GM06990 (cell line): ENCODE measurements at regions not wholly inside any gene's neighbourhood (a gene's known extent, or its start where the extent isn't known, plus 50 kb on each side); places are given as distances from the start of the nearest gene placed in this dataset.
"Not testable (repeated sequence)": the region's sequence is repeated elsewhere in the genome, so short reads cannot be mapped to it uniquely, and the experiment has no call there.

Experiments used
- DNase-seq: peaks from one replicate; pipeline ENCODE4 v3.0.0-alpha.2; 2011; ENCODE audit not compliant: insufficient read length; ENCODE audit errors: extremely low read depth
- H3K27me3 ChIP-seq: replicated peaks from 2 replicates; pipeline ENCODE4 v1.6.0; 2011; ENCODE audit warnings: low read length; ENCODE audit not compliant: control insufficient read depth, insufficient read depth
- H3K36me3 ChIP-seq: 2 replicates; pipeline ENCODE4 v1.5.1; 2011; ENCODE audit warnings: low read length; ENCODE audit not compliant: control insufficient read depth, insufficient read depth
- H3K4me3 ChIP-seq: replicated peaks from 2 replicates; pipeline ENCODE4 v1.5.1; 2011; ENCODE audit warnings: low read depth, mild to moderate bottlenecking, control low read depth, low read length
- CTCF ChIP-seq: IDR thresholded peaks from 2 replicates; pipeline ENCODE4 v1.5.1; 2011; ENCODE audit warnings: low read length, control low read depth, mild to moderate bottlenecking, inconsistent platforms; ENCODE audit not compliant: insufficient read depth, poor library complexity, severe bottlenecking

GRCh38 chr10:65234261-65234660 lies 1691.6 kb upstream of the LRRTM3 start:
- Histone ChIP-seq H3K4me3 (no peak overlapping the region), H3K27me3 (no peaks in the 10 kb centered on the region), H3K36me3 (no peaks in the 10 kb centered on the region)
- TF ChIP-seq CTCF: no peak
- DNase-seq: no peak

- no peak for DNase-seq
- no peak overlapping the region for H3K4me3 ChIP-seq
- H3K27me3 ChIP-seq: no peaks in the 10 kb centered on the region
- TF ChIP-seq CTCF: no peak
- H3K36me3 ChIP-seq: no peaks in the 10 kb centered on the region
Measured at GRCh38 chr10:65235266-65235665, 1690.6 kb upstream of the LRRTM3 start.

GRCh38 chr10:65235846-65236245 lies 1690.0 kb upstream of the LRRTM3 start:
- Histone ChIP-seq H3K36me3 (no peaks in the 10 kb centered on the region), H3K4me3 (no peak overlapping the region), H3K27me3 (no peaks in the 10 kb centered on the region)
- DNase-seq: no peak
- no peak for TF ChIP-seq CTCF

- no peak for TF ChIP-seq CTCF
- Histone ChIP-seq H3K36me3 (no peaks in the 10 kb centered on the region), H3K27me3 (no peaks in the 10 kb centered on the region), H3K4me3 (no peak overlapping the region)
- DNase-seq: no peak
Measured at GRCh38 chr10:65265451-65265954, 1660.3 kb upstream of the LRRTM3 start.

- H3K27me3 ChIP-seq, DNase-seq, H3K4me3 ChIP-seq, H3K36me3 ChIP-seq: not testable (repeated sequence)
Measured at GRCh38 chr10:65269551-65269950, 1656.3 kb upstream of the LRRTM3 start.

GRCh38 chr10:65270969-65271368 lies 1654.9 kb upstream of the LRRTM3 start:
- Histone ChIP-seq H3K36me3 (no peaks in the 10 kb centered on the region), H3K27me3 (no peaks in the 10 kb centered on the region), H3K4me3 (no peak overlapping the region)
- TF ChIP-seq CTCF: no peak
- no peak for DNase-seq
